OCI-LY1 (cell line): ENCODE measurements at regions not wholly inside any gene's neighbourhood (a gene's known extent, or its start where the extent isn't known, plus 50 kb on each side); places are given as distances from the start of the nearest gene placed in this dataset.
"Not testable (repeated sequence)": the region's sequence is repeated elsewhere in the genome, so short reads cannot be mapped to it uniquely, and the experiment has no call there.

Experiments used
- H2AFZ ChIP-seq: fragments of 200-600 bp; sonication (generic), shearing (Covaris generic); 2 replicates; pipeline ENCODE4 v1.6.0; 2014; ENCODE audit warnings: antibody characterized with exemption, mild to moderate bottlenecking, low read length
- H3F3A ChIP-seq: fragments of 200-600 bp; sonication (generic), shearing (Covaris generic); 2 replicates; pipeline ENCODE4 v1.6.0; 2014; ENCODE audit warnings: mild to moderate bottlenecking, antibody characterized with exemption, low read length, moderate library complexity; ENCODE audit not compliant: insufficient read depth
- H3K27ac ChIP-seq: fragments of 200-600 bp; sonication (generic); 2 replicates; pipeline ENCODE4 v1.5.1; 2014; ENCODE audit warnings: low read length, mixed run types, mild to moderate bottlenecking, low read depth; ENCODE audit not compliant: poor library complexity, severe bottlenecking
- H3K27me3 ChIP-seq: fragments of 200-600 bp; sonication (generic); 2 replicates; pipeline ENCODE4 v1.6.0; 2014; ENCODE audit warnings: antibody characterized with exemption, mild to moderate bottlenecking, low read length, moderate library complexity; ENCODE audit not compliant: insufficient read depth
- H3K36me3 ChIP-seq: fragments of 200-600 bp; sonication (generic); 2 replicates; pipeline ENCODE4 v1.6.1; 2014; ENCODE audit warnings: mild to moderate bottlenecking, antibody characterized with exemption, low read length, moderate library complexity, mixed read lengths; ENCODE audit not compliant: insufficient read depth
- H3K4me1 ChIP-seq: fragments of 200-600 bp; sonication (generic); 2 replicates; pipeline ENCODE4 v1.5.1; 2014; ENCODE audit warnings: mild to moderate bottlenecking, low read length, moderate library complexity; ENCODE audit not compliant: insufficient read depth, severe bottlenecking
- H3K4me2 ChIP-seq: fragments of 200-600 bp; sonication (generic), shearing (Covaris generic); 2 replicates; pipeline ENCODE4 v1.6.1; 2014; ENCODE audit warnings: low read length
- H3K4me3 ChIP-seq: fragments of 200-600 bp; sonication (generic); 2 replicates; pipeline ENCODE4 v1.5.1; 2014; ENCODE audit warnings: low read length, low read depth, mild to moderate bottlenecking, mixed read lengths; ENCODE audit not compliant: poor library complexity, severe bottlenecking
- H3K79me2 ChIP-seq: fragments of 200-600 bp; shearing (Covaris generic); 2 replicates; pipeline ENCODE4 v1.6.1; 2016; ENCODE audit warnings: mixed run types, low read length, mixed read lengths; ENCODE audit not compliant: insufficient read depth
- H3K9ac ChIP-seq: fragments of 200-600 bp; sonication (generic), shearing (Covaris generic); 2 replicates; pipeline ENCODE4 v1.6.1; 2014; ENCODE audit warnings: mild to moderate bottlenecking, low read length, mixed read lengths
- H3K9me2 ChIP-seq: fragments of 200-600 bp; sonication (generic), shearing (Covaris generic); 2 replicates; pipeline ENCODE4 v1.6.1; 2014; ENCODE audit warnings: low read depth, mild to moderate bottlenecking, low read length, mixed read lengths
- H3K9me3 ChIP-seq: fragments of 200-600 bp; shearing (Covaris generic); 2 replicates; pipeline ENCODE4 v1.6.1; 2014; ENCODE audit warnings: low read length, mixed read lengths
- H4K20me1 ChIP-seq: fragments of 200-600 bp; sonication (generic), shearing (Covaris generic); 2 replicates; pipeline ENCODE4 v1.6.0; 2016; ENCODE audit warnings: mild to moderate bottlenecking, low read length; ENCODE audit not compliant: insufficient read depth
- EZH2 ChIP-seq: fragments of 200-600 bp; sonication (generic), shearing (Covaris generic); IDR thresholded peaks from 2 replicates; pipeline ENCODE4 v1.8.0; 2017; ENCODE audit warnings: borderline replicate concordance, mixed run types, mild to moderate bottlenecking, antibody characterized with exemption, low read length, moderate library complexity, mixed read lengths
- TF ChIP-seq, protein P1 (sequence below): fragments of 200-600 bp; sonication (generic), shearing (Covaris generic); IDR thresholded peaks from 2 replicates; pipeline ENCODE4 v1.5.1; 2017; ENCODE audit warnings: mild to moderate bottlenecking, antibody characterized with exemption, low read length, moderate library complexity, mixed read lengths

DNA sequence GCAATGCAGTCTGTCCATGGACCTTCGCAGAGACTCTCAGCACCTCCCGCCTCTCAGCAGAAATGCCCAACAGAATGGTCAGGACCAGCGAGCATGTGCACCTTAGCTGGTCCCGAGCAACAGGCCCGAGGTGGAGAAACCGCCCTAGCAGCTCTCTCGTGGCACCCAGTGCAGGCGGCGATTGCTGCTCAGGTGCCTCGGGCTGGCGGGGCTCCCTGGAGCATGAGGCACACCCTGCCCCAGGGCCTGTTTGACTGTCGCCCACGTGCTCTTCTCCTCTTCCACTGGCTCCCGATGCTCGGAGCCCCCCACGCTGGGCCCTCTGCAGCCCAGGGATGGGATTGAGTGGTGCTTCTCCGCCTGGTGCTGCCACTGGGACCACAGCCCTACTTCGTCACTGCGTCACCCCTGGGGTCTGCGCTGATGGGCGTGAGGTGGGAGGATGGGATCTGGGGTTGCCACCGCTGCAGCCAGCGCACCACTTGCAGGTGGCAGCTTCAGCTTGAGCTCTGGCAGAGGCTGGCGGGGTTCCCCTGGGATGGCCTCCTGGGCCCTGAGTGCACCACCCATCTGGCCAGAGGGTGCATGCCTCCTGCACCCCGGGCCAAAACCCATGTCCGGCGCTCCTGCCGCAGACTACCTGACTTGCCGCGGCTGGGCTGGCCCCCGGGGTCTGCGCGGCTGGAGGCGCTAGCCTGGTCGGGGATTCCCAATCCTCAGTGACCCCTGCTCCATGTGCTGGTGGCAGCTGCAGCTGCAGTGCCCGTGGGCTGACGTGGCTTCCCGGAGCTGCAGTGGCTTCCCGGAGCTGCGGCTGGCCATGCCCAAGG is 244.2 kb downstream of the FOXD4L6 start:
- H3K27ac ChIP-seq = no peak overlapping the region
- no peaks in the 10 kb centered on the region for H3K79me2 ChIP-seq
- no peak overlapping the region for H2AFZ ChIP-seq
- no peaks in the 10 kb centered on the region for H3F3A ChIP-seq
- TF ChIP-seq EZH2 = no peak
- TF ChIP-seq, protein P1, sequence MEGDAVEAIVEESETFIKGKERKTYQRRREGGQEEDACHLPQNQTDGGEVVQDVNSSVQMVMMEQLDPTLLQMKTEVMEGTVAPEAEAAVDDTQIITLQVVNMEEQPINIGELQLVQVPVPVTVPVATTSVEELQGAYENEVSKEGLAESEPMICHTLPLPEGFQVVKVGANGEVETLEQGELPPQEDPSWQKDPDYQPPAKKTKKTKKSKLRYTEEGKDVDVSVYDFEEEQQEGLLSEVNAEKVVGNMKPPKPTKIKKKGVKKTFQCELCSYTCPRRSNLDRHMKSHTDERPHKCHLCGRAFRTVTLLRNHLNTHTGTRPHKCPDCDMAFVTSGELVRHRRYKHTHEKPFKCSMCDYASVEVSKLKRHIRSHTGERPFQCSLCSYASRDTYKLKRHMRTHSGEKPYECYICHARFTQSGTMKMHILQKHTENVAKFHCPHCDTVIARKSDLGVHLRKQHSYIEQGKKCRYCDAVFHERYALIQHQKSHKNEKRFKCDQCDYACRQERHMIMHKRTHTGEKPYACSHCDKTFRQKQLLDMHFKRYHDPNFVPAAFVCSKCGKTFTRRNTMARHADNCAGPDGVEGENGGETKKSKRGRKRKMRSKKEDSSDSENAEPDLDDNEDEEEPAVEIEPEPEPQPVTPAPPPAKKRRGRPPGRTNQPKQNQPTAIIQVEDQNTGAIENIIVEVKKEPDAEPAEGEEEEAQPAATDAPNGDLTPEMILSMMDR = no peak
- no peaks in the 10 kb centered on the region for H3K36me3 ChIP-seq
- H3K9me2 ChIP-seq = no peaks in the 10 kb centered on the region
- no peaks in the 10 kb centered on the region for H3K9me3 ChIP-seq
- H3K4me2 ChIP-seq = no peak overlapping the region
- no peaks in the 10 kb centered on the region for H3K27me3 ChIP-seq
- H3K9ac ChIP-seq = no peak overlapping the region
- no peaks in the 10 kb centered on the region for H3K4me1 ChIP-seq
- no peak overlapping the region for H3K4me3 ChIP-seq
- H4K20me1 ChIP-seq = no peaks in the 10 kb centered on the region

DNA sequence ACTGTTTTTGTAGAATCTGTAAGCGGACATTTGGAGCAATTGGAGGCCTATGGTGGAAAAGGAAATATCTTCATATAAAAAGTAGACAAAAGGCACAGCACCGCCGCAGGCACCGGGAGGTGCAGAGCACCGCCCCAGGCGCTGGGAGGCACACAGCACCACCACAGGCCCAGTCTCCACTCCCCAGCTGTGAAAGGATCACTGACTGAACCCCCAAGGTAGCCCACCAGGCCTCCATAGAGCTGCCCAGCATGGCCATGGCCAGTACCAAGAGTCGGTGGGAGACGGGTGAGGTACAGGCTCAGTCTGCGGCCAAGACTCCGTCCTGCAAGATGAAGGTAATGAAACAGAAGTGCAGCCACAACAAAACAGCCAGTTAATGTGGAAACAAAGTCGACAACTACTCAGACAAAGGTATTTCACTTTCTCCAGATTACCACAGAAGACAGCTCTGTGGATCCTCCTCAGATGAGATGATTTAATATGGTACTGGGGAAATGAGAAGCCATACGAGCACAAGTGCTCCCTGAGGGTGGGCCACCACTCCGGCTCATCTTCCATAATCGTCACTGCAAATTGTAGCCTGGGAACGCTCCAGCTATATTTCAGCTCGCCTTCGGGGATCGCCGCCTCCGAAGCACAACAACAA is 244.9 kb downstream of the FOXD4L6 start:
- H3K9me3 ChIP-seq, H3F3A ChIP-seq, H3K9me2 ChIP-seq, H3K4me3 ChIP-seq, H3K9ac ChIP-seq, H3K27me3 ChIP-seq, H4K20me1 ChIP-seq, H3K4me2 ChIP-seq, H2AFZ ChIP-seq, H3K27ac ChIP-seq, H3K4me1 ChIP-seq, H3K79me2 ChIP-seq, H3K36me3 ChIP-seq: not testable (repeated sequence)

DNA sequence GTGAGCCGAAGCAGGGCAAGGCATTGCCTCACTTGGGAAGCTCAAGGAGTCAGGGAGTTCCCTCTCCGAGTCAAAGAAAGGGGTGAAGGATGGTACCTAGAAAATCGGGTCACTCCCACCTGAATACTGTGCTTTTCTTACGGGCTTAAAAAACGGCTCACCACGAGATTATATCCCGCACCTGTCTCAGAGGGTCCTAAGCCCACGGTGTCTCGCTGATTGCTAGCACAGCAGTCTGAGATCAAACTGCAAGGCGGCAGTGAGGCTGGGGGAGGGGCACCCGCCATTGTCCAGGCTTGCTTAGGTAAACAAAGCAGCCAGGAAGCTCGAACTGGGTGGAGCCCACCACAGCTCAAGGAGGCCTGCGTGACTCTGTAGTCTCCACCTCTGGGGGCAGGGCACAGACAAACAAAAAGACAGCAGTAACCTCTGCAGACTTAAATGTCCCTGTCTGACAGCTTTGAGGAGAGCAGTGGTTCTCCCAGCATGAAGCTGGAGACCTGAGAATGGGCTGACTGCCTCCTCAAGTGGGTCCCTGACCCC is 254.7 kb downstream of the FOXD4L6 start:
- not testable (repeated sequence) for H3K4me2 ChIP-seq, H3K4me1 ChIP-seq, H3K79me2 ChIP-seq, H4K20me1 ChIP-seq, H2AFZ ChIP-seq, H3K27ac ChIP-seq, H3K27me3 ChIP-seq, H3K9me3 ChIP-seq, H3K9me2 ChIP-seq, H3F3A ChIP-seq, H3K9ac ChIP-seq, H3K4me3 ChIP-seq, H3K36me3 ChIP-seq

DNA sequence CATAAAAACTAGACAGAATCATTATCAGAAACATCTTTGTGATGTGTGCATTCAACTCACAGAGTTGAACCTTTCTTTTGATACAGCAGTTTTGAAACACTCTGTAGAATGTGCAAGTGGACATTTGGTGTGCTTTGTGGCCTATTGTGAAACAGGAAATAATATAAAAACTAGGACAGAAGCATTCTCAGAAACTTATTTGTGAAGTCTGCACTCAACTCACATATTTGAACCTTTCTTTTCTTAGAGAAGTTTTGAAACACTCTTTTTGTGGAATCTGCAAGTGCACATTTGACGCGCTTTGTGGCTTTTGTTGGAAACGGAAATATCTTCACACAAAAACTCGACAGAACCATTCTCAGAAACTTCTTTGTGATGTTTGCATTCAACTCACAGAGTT is 260.0 kb downstream of the FOXD4L6 start:
- H3K9me3 ChIP-seq, H3F3A ChIP-seq, H3K4me2 ChIP-seq, H3K79me2 ChIP-seq, H4K20me1 ChIP-seq, H3K36me3 ChIP-seq, H3K4me3 ChIP-seq, H3K9me2 ChIP-seq, H3K4me1 ChIP-seq, H3K27me3 ChIP-seq, H3K9ac ChIP-seq, H3K27ac ChIP-seq, H2AFZ ChIP-seq: not testable (repeated sequence)
